Lung (tissue), 11 donors: ENCODE measurements at regions not wholly inside any gene's neighbourhood (a gene's known extent, or its start where the extent isn't known, plus 50 kb on each side); places are given as distances from the start of the nearest gene placed in this dataset.

Experiments
- ATAC-seq: fragments of 200-7000 bp; cut with Tn5 transposase; one replicate; pipeline ENCODE4 v1.9.1; 2020; ENCODE audit warnings: moderate number of reproducible peaks; ENCODE audit not compliant: insufficient read depth, low FRiP score
- DNase-seq, 3 donors: peaks; one replicate each; pipeline ENCODE4 v3.0.0-alpha.2; 2013 to 2017
- H3K27ac ChIP-seq, 2 donors: one replicate each; pipeline ENCODE4 v1.5.1; 2013; ENCODE audit warnings: mild to moderate bottlenecking in 2 of 2, moderate library complexity in 2 of 2, control low read depth in 1 of 2, inconsistent platforms in 1 of 2, low read depth in 1 of 2, low read length in 1 of 2
- H3K27me3 ChIP-seq, 3 donors: one replicate each; pipeline ENCODE4 v1.5.1; 2013; ENCODE audit warnings: low read length in 2 of 3; ENCODE audit not compliant: control insufficient read depth in 3 of 3, insufficient read depth in 3 of 3
- H3K36me3 ChIP-seq, 4 donors: one replicate each; pipeline ENCODE4 v1.5.1; 2013; ENCODE audit warnings: low read length in 4 of 4, mild to moderate bottlenecking in 1 of 4, moderate library complexity in 1 of 4; ENCODE audit not compliant: control insufficient read depth in 4 of 4, insufficient read depth in 4 of 4
- H3K4me1 ChIP-seq, 5 donors: one replicate each; pipeline ENCODE4 v1.5.1; 2013; ENCODE audit warnings: low read length in 5 of 5, mild to moderate bottlenecking in 2 of 5, moderate library complexity in 1 of 5; ENCODE audit not compliant: control insufficient read depth in 5 of 5, insufficient read depth in 5 of 5
- H3K4me3 ChIP-seq: one replicate; pipeline ENCODE4 v1.5.1; 2013; ENCODE audit warnings: mild to moderate bottlenecking, control low read depth, moderate library complexity
- H3K9ac ChIP-seq, 2 donors: one replicate each; pipeline ENCODE4 v1.5.1; 2013; ENCODE audit warnings: low read length in 2 of 2, control low read depth in 1 of 2; ENCODE audit not compliant: insufficient read depth in 1 of 2
- H3K9me3 ChIP-seq, 4 donors: one replicate each; pipeline ENCODE4 v1.5.1; 2013; ENCODE audit warnings: low read length in 3 of 4, mild to moderate bottlenecking in 1 of 4, moderate library complexity in 1 of 4; ENCODE audit not compliant: control insufficient read depth in 4 of 4, insufficient read depth in 3 of 4
- CTCF ChIP-seq: IDR thresholded peaks from 2 replicates; pipeline ENCODE4 v1.5.1; 2012; ENCODE audit warnings: mild to moderate bottlenecking; ENCODE audit errors: control extremely low read depth, extremely low read depth
- WGBS, 2 donors: extraction: QIAGEN DNeasy Blood & Tissue Kit; methylation state at CpG; one replicate each; pipeline ENCODE4 v1.1.7; 2013; 5-methylcytosine and 5-hydroxymethylcytosine counted together
- donor health status: control.
- donor health status: control.
- donor health status: Bipolar disorder and iron deficiency.
- donor health status: healthy.
- donor health status: DM: yes; HTN: yes; CAD: no.

GRCh38 chr3:79906106-79906505 lies 138.3 kb upstream of the ROBO1 start:
- no peak for ATAC-seq
- WGBS, 2 donors, result 70 to 75% methylated on average over 4 of the region's 4 CpGs
- TF ChIP-seq CTCF, result no peak

GRCh38 chr3:79902151-79902550 lies 134.4 kb upstream of the ROBO1 start:
- Histone ChIP-seq H3K36me3 (no peaks in the 10 kb centered on the region), H3K9ac (no peak overlapping the region), H3K4me1 (no peaks in the 10 kb centered on the region), H3K27ac (no peak overlapping the region), H3K9me3 (no peaks in the 10 kb centered on the region), H3K27me3 (no peaks in the 10 kb centered on the region), H3K4me3 (no peak overlapping the region)
- ATAC-seq (no peak), DNase-seq (no peak)
- whole genome bisulfite sequencing, 2 donors, result 94% methylated on average over 3 of the region's 3 CpGs
- TF ChIP-seq CTCF, result no peak

More at GRCh38 chr3:79906106-79906505, 138.3 kb upstream of the ROBO1 start:
- Histone ChIP-seq H3K27me3 (no peaks in the 10 kb centered on the region), H3K36me3 (no peaks in the 10 kb centered on the region), H3K4me1 (no peaks in the 10 kb centered on the region), H3K9me3 (no peaks in the 10 kb centered on the region), H3K9ac (no peak overlapping the region), H3K27ac (no peak overlapping the region), H3K4me3 (no peak overlapping the region)
- no peak for DNase-seq

- Histone ChIP-seq H3K4me3 (no peak overlapping the region), H3K27me3 (no peaks in the 10 kb centered on the region), H3K27ac (no peak overlapping the region), H3K9ac (no peak overlapping the region), H3K9me3 (no peaks in the 10 kb centered on the region), H3K4me1 (peaks cover 0 to 2% (median 0%) of the 10 kb centered on the region in 5 donors), H3K36me3 (no peaks in the 10 kb centered on the region)
- TF ChIP-seq CTCF, result no peak
- no peak for ATAC-seq
- WGBS, 2 donors, result 77 to 79% methylated on average over 4 of the region's 4 CpGs
- DNase-seq, result no peak
Measured at GRCh38 chr3:79898907-79899306, 131.1 kb upstream of the ROBO1 start.

- 37 to 52% methylated on average over 1 of the region's 1 CpG for WGBS, 2 donors
- no peaks in the 10 kb centered on the region for H3K27me3 ChIP-seq
- DNase-seq (no peak), ATAC-seq (no peak)
- H3K4me3 ChIP-seq, result no peak overlapping the region
- H3K36me3 ChIP-seq, result no peaks in the 10 kb centered on the region
- H3K9me3 ChIP-seq, result no peaks in the 10 kb centered on the region
- H3K4me1 ChIP-seq, result peaks cover 0 to 2% (median 0%) of the 10 kb centered on the region in 5 donors
- TF ChIP-seq CTCF, result no peak
- no peak overlapping the region for H3K9ac ChIP-seq
- no peak overlapping the region for H3K27ac ChIP-seq
Measured at GRCh38 chr3:79896086-79896485, 128.3 kb upstream of the ROBO1 start.
